Activated CD4-positive, CD25-positive, alpha-beta regulatory T cell treated with anti-CD3 and anti-CD28 coated beads, Interleukin-2, amount 50 U/mL, for 16 hours (primary cell): ENCODE measurements at regions not wholly inside any gene's neighbourhood (a gene's known extent, or its start where the extent isn't known, plus 50 kb on each side); places are given as distances from the start of the nearest gene placed in this dataset.
"Not testable (repeated sequence)": the region's sequence is repeated elsewhere in the genome, so short reads cannot be mapped to it uniquely, and the experiment has no call there.

Source experiments
- DNase-seq: peaks from one replicate; pipeline ENCODE4 v3.0.0-alpha.2; 2020; ENCODE audit warnings: low read depth, low spot score

GRCh38 chr9:113664181-113664875 is 200.8 kb downstream of the RGS3 start:
- no peak for DNase-seq

DNA sequence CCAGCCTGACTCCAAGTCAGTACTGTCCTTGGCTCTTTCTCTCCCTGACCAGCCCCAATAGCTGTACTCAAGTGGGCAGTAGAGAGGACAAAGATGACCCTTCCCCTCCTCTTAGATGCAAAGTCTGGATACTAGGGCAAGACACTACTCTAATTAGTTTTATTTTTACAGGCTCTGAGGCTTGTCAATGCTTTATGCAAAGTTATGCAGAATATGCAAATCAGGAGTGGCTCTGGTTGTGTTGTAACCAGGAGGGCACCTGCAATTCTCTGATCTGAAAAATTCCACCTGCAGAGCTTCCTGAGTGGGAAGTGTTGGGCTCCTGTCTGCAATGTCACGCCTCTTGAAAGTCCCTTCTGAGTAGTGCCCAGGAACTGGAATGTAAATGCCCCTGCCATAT is 201.5 kb downstream of the RGS3 start:
- DNase-seq: no peak

- no peak for DNase-seq
Observed at GRCh38 chr9:113665756-113666155, 202.2 kb downstream of the RGS3 start.

- no peak for DNase-seq
Observed at GRCh38 chr9:113668061-113668460, 204.5 kb downstream of the RGS3 start.

DNA sequence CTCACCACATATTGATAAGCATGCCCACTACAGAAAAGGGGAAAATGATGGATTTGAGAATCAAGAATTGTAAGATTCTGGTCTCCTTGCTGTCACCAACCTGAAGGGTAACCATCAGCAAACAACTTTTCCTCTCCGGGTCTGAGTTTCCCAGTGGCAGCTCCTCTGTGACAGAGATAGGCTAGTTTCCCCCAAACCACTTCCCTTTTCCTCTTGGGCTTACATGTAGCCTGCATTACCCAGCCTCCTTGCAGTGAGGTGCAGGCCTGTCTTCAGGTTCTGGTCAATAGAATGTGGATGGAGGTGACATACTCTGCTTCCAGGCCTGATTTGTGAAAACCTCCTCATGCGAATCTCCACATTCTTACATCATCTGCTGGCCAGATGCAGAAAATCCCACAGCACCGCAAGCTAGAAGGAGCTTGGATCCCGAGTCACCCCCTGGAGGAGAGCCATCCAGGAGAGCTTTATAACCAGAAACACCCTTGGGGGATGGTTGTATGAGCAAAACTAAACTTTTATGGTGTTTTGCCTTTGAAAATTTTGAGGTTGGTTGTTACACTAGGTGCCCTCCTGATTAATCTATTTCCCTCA is 206.1 kb downstream of the RGS3 start:
- no peak for DNase-seq

DNA sequence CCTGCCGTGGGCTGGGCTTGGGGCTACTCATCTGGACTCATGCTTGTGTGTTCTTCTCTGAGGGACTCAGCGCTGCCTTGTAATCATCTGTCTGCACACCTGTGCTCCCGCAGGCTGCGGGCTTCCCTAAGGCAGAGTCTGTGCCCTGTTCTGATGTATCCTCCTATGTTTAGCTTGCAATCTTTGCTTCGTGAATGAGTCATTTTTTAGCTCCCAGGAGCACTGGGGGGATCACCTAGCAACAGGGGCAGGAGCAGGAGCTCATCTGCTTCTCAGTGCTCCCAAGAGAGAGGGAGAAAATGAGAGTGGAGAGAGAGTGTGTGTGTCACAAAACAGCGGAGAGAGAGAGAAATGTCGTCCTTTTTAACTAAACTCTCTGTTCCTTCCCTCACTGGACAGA is 202.4 kb upstream of the ZNF618 start:
- no peak for DNase-seq

DNA sequence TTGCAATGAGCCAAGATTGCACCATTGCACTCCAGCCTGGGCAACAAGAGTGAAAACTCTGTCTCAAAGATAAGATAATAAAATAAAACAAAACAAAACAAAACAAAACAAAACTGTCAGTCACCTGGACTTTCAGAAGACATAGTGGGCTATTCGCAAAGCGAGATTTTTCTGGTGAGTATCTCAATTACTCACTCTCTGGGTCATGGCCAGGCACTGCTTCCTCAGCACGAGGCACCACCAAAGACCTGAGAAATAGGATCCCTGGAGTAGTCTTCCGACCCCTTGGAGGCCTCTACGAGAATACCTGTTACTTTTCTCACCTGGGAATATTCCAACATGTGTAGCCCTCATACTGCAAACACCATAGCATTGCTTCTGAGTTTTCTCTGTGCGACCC is 201.7 kb upstream of the ZNF618 start:
- no peak for DNase-seq

DNA sequence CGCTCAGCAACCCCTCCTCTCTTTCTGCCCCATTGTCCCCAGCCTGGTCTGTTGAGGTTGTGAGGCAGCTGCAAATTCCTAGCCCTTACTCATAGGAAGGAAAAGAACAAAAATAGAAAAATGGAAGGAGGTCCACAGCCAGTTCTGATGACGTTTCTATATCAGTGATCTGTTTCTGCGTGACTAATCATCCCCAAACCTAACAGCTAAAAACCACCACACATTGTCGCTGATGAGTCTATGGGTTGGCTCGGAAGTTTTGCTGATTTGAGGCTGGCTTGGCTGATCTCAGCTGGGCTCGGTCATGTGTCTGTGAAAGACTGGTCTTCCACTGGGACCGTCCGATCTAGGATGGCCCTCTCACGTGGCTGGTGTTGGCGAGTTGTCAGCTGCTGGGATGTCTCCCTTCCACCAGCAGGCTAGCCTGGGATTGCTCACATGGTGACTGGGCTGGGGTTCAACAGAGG is 200.6 kb upstream of the ZNF618 start:
- no peak for DNase-seq

DNA sequence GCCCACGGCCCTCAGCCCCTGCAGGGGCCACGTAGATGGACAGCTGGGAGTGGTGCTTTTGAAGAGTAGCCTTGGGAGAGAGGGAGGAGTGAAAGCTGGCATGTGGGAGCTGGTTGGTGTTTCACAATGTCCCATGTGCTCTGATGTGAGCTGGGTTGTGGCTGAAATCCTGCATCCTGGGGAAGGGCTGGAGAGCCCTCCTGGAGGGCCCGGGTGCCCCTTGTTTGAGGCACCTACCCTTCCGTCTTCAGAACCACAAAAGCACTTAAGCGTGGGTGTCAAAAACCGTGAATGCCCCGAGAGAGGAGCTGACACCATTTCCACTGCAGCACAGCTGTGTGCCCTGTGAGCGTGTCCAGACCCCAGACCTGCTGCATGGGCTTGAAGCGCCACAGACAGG is 199.1 kb upstream of the ZNF618 start:
- DNase-seq: no peak

GRCh38 chr9:113677569-113677968 is 198.5 kb upstream of the ZNF618 start:
- no peak for DNase-seq

- no peak for DNase-seq
Observed at GRCh38 chr9:113678119-113678858, 197.8 kb upstream of the ZNF618 start.

- DNase-seq: no peak
Observed at GRCh38 chr9:113678859-113679256, 197.3 kb upstream of the ZNF618 start.

GRCh38 chr9:113682297-113682771 is 193.8 kb upstream of the ZNF618 start:
- no peak for DNase-seq

DNA sequence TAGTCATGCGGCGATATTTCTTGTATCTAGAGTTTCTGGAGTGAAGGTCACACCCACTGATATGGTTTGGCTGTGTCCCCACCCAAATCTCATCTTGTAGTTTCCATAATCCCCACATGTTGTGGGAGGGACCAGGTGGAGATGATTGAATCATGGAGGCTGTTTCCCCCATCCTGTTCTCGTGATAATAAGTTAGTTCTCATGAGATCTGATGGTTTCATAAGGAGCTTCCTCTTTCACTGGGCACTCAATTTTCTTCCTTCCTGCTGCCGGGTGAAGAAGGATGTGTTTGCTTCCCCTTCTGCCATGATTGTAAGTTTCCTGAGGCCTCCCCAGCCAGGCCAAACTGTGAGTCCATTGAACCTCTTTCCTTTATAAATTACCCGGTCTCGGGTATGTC is 190.5 kb upstream of the ZNF618 start:
- DNase-seq: not testable (repeated sequence)

- DNase-seq: no peak
Observed at GRCh38 chr9:113687107-113687679, 188.9 kb upstream of the ZNF618 start.

- DNase-seq: no peak
Observed at GRCh38 chr9:113687680-113688371, 188.3 kb upstream of the ZNF618 start.

- no peak for DNase-seq
Observed at GRCh38 chr9:113690055-113690740, 185.9 kb upstream of the ZNF618 start.

GRCh38 chr9:113692256-113692655 is 183.9 kb upstream of the ZNF618 start:
- no peak for DNase-seq

- DNase-seq: no peak
Observed at GRCh38 chr9:113694912-113695311, 181.2 kb upstream of the ZNF618 start.

DNA sequence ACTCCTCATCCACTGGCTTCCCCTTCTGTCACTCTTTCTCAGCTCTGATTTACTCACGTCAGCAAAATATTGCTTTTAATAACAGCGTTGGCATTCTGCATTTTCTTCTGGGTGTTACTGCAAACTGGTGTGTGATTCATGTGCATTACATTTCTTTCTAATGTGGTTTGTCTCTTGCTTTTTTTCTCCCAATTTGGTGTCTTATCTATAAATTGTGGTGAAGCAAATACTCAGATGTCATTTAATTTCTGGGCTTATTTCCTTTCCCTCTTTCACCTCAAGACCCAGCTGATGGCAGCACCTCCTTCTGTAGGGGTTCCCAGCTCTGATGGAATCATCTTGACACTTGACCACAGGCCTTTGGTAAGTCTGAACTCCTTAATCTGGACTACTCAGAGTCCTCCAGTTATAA is 180.7 kb upstream of the ZNF618 start:
- no peak for DNase-seq

GRCh38 chr9:113695901-113696300 is 180.2 kb upstream of the ZNF618 start:
- no peak for DNase-seq
